Middle frontal gyrus (tissue), 1 donor: ENCODE measurements at regions not wholly inside any gene's neighbourhood (a gene's known extent, or its start where the extent isn't known, plus 50 kb on each side); places are given as distances from the start of the nearest gene placed in this dataset.
"Not testable (repeated sequence)": the region's sequence is repeated elsewhere in the genome, so short reads cannot be mapped to it uniquely, and the experiment has no call there.

Experiments used
- DNase-seq: peaks from one replicate; pipeline ENCODE4 v3.0.0-alpha.2; 2015; ENCODE audit warnings: low spot score; ENCODE audit errors: extremely low spot score

DNA sequence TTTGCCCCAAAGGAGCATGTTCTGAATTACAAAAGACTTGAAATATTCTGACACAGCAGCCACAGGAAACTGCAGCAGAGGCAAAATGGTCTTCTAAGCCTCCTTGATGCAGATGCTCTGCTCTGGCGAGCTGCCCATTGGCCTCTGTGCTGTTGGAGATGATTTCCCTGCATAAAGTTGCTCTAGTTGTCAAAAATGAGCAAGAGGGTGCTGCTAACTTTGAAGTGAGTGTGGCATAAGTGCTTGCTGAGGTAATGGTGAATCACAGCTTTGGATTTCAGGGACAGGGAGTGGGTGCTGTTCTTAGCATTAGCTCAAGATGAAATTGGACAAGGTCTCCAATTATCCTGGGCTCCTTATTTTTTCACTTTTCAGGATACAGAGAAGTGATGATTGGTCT, 435.4 kb downstream of the TMEM135 start:
- DNase-seq = no peak

DNA sequence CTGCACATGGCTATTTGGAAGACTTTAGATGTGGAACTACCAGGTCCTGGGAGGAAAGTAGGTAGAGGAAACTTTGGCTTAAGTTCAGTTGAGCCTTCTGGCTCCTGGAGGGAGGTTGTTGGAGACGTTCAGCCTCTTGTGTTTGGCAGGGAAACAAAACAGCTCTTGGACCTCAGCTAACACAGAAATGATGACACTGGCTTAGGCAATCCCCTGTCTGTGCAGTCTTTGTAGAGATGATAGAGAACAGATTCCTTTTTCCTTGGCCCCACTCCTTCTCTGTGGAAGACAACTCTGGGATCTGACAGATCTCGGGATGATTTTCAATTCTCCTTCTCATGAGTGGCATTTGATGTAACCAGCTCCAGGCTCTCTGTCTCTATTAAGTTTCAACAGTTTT, 428.5 kb downstream of the TMEM135 start:
- no peak for DNase-seq

DNA sequence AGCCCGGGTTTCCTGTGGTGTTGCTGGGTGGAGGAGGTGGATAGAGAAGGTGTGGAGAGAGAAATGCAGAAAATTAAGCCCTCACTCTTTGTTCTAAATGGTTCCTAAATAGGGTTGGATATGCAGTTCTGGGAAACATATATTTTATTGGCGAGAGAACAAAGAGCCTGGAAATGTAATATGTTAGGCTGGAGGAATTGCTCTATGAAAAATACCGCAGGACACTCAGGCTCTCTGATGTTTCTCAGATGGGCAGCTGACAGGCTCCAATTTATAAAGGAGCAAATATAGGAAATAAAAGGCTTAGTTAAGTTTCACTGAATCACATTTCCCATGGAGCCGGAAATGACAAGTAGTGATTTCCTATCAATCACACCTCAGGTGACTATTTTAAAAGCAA, 428.0 kb downstream of the TMEM135 start:
- no peak for DNase-seq

DNA sequence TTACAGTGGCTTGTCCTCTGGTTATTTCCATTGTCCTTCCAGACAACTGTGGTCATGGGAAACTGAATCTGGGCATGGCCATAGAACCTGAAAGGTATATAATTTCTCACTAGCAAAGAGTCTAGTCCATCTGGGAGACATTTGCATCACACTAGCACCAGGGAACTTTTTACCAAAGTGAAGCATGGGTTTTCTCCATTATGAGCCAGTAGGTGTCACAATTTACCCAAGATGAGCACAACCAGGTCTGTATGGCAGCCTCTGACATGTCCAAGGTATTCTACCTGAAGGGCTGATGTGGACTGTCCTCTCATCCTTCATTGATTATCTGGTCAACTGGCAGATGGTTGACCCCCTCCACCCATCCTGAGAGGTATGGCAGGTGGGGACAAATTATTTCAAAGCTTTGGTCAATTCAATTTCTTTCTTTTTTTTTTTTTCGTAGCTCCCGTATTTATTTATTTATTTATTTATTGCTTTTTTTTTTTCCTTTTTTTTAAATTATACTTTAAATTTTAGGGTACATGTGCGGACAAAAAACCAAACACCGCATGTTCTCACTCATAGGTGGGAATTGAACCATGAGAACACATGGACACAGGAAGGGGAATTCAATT, 425.9 kb downstream of the TMEM135 start:
- DNase-seq = no peak

DNA sequence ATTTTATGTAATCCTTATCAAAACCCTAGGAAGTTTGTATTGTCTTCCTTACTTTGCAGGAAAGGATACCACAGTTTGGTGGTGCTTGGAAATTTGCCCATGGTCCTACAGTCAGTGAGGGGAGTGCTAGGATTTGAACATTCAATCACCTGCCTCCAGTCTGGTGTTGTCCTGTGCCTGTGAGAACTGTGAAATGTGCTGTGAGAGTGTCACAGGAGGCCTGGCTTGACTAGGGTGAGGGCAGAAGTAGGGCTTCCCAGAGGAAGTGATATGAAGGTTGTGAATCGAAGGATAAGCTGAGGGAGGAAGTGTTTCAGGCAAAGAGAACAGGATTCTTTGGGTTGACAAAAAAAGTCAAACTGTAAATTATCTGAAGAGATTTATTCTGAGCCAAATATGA, 424.4 kb downstream of the TMEM135 start:
- DNase-seq = no peak

DNA sequence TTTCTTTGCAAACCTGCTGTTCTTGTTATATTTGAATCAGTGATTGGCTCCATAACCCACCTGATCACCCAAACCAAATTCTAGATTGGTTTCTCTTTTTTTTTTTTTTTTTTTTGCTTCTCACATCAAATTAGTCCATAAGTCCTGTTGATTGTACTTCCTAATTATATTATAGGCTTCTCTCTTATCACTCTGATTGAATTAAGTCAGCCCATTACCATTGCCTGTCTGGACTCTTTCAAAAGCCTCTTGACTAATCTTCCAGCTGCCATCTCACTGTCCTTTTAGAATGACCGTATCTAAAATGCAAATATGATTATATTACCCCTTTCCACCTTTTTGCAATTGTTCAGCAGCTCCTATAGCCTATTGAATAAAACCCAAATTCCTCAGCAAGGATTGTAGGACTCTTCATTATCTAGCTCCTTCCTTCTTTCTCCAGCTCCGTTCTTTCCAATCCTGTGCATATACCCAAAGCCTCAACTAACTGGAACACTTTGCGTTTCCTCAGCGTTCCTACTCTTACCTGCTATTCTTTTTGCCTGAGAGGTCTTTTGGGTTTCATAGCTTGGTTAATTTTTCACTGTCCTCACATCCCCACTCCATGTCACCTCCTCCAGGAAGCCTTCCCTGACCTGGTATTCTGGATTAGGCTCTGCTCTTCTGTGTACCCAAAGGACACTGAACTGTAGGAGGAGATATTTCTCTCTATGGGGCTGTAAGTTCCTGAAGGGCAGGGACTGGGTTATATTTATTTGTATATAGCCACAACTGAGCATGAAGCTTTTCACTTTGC, 423.3 kb downstream of the TMEM135 start:
- no peak for DNase-seq

DNA sequence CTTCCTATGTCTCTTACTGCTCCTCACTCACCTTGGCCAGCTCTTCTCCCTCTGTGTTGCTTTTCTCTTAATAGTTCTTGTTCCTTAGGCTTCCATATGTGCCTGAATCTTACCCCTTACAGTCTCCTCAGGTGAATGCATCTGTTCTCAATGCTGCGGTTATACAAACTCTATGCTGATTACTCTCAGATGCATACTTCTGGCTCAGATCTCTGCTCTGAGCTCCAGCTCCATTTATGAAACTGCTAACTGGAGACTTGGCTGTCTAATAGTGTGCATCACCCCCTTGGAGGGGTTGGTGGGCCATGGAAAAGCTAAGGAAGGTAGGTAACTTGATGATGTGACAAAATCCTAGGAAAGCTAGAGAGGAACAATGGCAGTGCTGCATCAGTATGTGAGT, 422.5 kb downstream of the TMEM135 start:
- no peak for DNase-seq

DNA sequence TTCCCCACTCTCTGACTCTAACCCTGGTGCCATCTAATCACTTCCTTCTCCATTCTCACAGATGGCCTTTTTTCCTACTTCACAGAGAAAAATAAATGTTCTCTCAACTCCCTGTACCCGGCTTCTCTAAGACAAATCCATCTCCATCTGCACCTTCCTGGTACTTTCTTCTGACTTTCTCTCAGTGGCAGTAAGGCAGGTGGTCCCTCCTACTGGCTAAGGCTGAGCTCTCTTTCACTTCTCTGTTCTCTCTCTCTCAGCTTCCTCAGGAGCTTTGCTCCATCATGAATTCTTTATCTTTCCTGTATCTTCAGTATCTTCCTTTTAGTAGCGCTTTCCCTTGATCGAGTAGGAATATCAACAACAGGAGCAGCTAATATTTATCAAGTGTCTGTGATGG, 421.6 kb downstream of the TMEM135 start:
- no peak for DNase-seq

DNA sequence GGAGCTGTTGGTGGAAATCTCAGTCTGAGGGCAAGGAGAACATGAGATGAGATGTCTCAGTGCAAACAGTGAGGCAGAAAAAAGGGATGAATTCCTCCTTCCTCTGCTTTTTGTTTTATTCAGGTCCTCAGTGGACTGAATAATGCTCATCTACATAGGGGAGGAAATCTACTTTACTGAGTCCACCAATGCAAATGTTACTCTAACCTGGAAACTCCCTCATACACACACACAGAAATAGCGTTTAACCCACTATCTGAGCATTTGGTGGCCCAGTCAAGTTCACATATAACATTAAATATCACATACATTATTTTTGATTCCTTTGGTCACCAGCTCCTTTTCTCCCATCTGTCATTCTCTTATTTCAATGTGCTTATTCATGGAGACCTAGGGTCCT, 418.8 kb downstream of the TMEM135 start:
- no peak for DNase-seq

DNA sequence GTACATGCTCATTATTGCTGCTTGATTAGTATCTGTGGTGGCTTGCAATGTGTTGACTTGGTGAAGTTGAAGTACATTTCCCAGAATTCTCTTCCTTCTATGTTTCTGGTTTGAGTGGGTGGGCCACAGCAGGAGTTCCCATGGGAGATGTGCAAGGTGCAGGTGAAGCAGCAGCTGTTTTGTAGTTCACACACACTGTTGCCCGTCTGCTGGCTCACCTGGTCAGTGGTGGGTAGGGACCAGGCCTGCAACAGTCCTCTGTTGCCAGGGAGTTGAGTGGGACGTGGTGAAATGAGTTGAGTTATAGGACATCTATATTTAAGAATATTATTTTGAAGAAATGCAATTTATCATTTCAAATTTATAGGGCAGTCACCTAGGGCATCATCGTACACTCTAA, 417.4 kb downstream of the TMEM135 start:
- DNase-seq = no peak

DNA sequence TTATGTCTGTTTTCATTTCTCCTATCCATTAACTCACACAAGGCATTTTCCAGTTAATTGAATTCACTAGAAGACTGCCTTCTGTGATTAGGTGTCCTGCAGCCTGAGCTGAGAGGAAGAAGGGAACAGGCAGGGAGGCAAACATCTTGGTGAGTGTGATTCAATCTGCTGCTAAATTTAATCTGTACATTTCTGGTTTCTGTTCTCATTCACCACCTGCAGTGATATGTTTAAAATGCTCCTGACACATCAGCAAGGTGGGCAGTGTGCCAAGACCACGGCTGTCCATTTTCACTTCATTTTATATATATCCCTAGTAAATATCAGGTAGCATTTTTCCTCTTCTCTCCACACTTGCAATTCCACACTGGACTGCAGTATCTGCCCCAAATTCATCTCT, 416.5 kb downstream of the TMEM135 start:
- no peak for DNase-seq

DNA sequence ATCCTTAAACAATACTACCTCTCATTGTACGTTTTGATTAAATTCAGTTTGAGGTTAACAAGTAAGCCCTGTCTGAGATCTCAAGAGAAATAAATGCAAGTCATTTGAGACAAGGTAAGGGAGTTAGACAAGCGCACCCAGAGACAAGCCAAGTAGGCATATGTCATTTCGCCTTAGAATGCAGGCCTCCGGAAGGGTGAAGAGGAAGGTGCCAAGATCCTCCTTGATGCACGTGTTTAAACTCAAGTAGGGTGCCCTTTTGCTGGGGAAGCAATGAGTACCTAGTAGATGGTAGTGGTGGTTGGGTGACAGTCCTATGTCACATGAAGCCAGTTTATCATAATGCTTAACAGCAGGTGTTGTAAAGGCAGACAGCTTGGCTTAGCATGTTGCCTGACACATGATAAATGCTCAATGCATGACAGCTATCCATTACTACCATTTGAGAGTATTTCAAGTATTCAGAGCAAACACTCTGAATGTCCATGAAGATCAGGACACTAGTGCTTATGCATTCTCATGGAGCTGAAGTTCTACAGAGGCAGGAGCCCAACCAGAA, 415.9 kb downstream of the TMEM135 start:
- DNase-seq = no peak

DNA sequence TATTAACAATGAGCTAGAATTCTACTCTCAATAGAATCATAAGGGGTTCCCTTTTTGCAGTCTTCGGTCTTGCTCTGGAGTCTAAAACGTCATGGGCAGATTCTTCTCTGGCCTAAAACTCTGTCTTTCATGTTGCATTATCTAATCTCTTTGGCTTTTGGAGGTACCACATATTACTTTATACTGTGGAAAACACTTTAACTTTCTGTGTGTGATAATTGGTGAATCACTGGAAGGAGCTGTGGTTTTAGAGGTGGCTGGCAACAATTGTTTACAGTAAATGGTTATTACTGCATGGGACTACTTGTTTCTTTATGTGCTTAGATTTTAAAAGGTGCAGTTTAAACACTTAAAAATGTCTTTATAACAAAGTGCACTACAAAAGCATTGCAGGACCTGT, 414.3 kb downstream of the TMEM135 start:
- not testable (repeated sequence) for DNase-seq

DNA sequence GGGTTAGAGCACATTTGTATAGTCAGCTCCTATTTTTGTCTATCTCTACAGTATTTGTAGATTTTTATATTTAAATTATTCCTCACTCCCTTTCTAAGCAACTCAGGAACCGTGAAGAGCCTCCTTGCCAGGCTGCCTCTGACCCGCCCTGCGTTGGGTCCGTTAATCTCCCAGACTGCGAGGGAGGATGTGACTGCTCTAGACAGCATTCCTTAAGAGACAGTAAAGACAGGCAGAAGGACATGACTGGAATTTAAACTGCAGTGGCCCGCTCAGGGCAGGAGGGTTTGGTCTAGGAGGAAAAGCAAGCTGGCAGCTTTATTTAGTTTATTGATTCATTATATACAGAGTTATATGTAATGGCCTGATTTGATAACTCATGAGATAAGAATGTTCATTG, 413.7 kb downstream of the TMEM135 start:
- no peak for DNase-seq

DNA sequence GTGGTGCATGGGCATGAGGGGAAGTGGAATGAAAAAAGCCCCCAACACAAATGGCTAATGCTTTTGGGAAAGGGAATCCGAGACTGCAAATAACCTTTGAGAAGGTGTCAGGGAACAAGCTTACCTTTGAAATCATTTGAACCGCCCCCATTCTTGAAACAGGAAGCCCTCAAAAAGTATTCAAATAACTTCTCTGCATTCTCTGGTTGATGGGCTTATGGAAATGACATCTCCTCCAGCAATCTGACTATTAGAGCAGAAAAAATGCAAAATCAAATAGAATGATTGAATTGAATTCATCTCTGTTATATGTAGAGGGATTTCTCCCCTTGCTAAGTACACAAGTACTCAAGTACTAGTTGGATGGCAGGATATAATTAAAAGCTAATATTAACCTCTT, 409.9 kb downstream of the TMEM135 start:
- no peak for DNase-seq

DNA sequence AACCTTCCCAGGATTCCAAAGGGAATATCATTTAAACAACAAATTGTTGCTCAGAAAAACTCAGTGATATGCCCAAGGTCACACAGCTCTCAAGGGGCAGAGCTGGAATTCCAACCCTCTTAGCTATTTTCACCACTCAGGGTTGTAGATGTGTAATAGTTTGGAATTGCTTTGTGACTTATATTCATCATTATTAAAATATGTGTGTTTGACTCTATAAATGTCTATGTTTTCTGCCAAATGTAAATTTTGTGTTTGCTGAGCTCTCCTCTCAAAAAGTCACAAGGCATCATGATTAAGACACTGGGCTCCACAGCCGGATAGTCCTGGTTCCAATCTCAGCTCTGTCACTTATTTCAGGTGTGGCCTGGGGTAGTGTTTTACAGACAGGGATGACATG, 407.3 kb downstream of the TMEM135 start:
- no peak for DNase-seq

DNA sequence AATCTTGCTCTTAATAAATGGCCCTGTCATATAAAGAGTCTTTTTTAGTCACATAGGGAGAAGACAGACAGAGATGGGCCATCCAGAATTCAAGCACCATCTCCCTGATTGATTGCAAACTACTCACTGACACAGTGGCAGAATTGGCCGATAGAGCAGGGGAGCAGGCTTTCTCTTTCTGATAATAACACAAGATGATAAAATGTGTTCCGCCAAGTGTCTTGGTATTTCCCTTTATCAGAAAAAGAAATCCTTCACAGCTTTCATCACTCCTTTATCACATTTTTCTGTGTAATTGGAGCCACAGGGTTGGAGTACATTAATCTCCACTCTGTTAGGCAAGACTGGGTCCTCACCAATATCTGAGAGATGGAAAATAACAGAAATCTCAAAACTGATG, 406.0 kb downstream of the TMEM135 start:
- DNase-seq = no peak

DNA sequence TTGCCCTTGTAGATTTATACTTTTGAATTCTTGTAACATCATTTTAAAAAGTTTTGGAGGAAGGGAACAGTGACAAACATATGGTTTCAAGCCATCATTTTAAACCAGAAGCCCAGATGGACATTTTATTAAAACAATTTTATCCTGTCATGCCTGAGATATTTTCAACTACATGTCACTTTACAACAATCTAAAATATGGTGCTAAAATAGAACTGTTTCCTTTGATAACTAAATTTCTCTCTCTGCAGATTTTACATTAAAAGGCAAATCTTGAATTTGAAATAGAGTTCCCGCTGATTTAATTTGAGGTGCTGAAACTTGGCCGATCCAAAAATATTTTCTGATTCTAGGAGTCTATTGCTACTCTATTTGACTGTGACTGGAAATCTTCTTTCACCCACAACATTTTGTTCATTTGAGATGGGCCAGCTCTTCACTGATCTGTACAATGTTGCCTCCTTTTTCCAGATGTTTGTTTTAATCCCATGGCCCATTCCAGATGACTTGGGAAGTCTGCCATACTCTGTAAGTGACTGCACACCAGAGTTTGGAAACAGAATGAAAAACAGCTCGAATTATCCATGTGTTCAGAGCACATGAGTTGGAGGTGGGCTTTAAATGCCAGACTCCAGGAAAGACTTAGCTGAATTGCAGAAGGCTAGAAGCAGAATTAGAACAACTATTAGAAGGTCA, 402.5 kb downstream of the TMEM135 start:
- peak; percentile 33 for DNase-seq

DNA sequence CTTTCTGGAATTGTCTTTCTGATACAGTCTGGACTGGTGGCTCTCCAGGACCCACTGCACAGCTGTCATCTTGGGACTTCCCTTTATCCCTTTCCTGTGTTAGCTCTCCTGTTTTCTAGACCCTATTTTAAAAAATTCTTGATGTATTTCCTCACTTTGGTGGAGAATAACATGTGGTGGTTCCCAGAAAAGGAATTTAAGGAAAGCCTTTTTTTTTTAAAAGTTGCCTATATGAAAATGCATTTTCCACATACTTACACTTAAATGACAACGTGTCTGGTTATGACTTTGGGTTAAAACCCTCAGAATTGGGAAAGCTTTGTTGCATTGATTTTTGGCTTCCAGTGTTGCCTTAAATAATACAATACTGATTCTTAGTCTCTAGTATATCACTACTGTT, 400.7 kb downstream of the TMEM135 start:
- no peak for DNase-seq

DNA sequence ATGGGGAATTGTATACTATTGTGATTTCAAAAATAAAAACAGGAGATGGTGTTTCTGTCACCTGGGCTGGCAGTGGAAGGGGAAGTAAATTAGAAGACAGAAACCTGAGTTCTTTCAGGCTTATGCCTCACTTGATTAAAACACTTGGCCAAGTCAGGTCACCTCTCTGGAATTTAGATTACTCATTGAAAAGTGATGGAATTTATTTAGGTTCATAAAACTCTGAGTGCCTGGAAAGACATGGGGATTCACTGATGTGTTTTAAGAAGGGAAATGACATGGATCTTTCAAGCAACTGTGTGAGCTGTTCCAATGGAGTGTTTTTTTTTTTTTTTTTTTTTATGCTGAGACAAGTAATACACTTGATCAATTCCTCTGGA, 400.1 kb downstream of the TMEM135 start:
- no peak for DNase-seq

DNA sequence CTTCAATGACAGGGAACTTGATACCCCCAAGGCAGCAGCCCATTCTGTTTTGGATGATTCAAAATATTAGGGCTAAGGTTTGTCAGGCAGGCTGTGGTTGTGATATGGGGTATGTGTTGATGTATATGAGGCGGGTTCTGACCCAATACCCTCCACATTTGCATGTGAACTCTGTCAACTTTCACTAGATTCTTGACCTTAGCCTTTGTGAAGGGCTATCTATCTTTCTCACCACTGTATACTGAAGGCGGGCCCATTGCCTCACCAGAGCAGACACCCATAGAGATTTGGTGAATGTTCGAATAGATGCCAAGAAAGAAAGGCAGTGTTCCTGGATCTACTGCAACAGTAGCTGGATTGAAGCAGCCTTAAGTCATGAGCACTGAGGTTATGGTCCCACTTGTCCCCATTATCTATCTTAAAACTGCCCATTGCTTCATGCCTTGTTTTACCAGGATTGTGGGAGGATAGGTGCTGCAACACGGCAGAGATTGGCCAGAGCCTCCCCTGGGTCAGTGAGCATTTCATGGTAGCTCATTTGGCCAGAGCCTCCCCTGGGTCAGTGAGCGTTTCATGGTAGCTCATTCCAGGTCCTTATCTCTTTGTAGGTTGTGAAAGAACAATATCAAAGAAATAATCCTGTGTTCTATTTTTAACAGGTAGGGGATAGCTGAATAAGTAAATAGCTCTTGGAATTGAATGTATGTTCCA, 399.6 kb downstream of the TMEM135 start:
- DNase-seq = no peak

DNA sequence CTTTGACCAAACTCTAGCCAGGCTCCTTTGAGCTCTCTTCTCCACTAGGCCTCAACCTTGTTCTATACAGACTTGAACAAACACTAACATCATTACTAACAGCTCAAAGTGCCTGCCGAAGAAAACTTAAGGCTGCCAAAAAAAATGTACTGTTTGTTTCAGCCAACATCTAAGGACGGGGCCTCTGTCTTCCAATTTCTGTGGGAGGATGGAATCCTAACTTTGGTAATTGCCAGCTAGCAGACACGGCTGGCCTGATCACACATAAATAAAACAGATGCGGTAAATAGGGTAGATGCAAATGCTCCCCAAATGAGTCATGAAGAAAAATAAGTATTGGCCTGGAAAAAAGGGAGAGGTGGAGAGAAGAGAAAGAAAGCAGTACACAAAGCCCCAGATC, 394.3 kb downstream of the TMEM135 start:
- DNase-seq = no peak
